GM18517 (cell line): ENCODE measurements at regions not wholly inside any gene's neighbourhood (a gene's known extent, or its start where the extent isn't known, plus 50 kb on each side); places are given as distances from the start of the nearest gene placed in this dataset.

Experiments
- ATAC-seq: cut with Tn5 transposase; IDR thresholded peaks from one replicate; pipeline ENCODE4 v1.9.1; 2021; ENCODE audit warnings: mild to moderate bottlenecking, moderate library complexity; ENCODE audit not compliant: unreplicated experiment

DNA sequence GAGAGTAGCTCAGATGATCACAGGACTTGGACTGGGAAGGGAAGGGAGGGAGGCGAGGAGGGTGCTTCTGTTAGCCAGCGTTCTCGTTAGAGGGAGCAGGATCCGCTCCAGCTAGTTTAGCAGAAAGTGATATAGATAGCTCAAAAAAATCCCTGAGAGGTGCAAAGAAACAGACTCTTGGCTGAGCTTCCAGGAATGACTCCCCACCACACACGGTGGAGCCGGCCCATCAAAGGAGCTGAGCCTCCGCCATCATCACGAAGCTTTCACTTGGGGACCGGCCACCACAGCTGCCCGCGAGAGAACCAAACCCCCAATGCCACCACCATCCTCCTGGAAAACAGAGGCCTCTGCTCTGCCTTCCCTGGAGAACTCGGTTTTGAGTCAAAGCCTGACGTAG lies 124.6 kb upstream of the BCL2L14 start:
- ATAC-seq = no peak

DNA sequence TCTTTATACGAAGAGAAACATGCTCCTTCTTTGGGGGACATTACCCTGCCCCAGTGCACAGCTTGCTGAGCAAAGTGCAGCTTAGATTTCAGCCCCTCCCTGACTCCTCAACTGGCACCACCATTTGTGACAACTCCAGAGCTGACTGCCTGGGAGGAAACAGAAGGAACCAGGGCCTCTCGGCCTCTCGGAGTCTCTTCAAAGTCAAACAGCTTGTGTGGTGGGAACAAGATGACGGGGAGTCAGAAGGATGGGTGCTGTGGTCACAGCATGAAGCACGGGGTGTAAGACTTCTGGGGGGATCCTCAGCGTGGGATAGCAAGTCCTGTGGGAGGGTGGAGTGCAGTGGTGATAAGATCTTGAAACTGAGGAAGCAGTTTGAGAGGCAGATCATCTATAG lies 123.5 kb upstream of the BCL2L14 start:
- no peak for ATAC-seq

DNA sequence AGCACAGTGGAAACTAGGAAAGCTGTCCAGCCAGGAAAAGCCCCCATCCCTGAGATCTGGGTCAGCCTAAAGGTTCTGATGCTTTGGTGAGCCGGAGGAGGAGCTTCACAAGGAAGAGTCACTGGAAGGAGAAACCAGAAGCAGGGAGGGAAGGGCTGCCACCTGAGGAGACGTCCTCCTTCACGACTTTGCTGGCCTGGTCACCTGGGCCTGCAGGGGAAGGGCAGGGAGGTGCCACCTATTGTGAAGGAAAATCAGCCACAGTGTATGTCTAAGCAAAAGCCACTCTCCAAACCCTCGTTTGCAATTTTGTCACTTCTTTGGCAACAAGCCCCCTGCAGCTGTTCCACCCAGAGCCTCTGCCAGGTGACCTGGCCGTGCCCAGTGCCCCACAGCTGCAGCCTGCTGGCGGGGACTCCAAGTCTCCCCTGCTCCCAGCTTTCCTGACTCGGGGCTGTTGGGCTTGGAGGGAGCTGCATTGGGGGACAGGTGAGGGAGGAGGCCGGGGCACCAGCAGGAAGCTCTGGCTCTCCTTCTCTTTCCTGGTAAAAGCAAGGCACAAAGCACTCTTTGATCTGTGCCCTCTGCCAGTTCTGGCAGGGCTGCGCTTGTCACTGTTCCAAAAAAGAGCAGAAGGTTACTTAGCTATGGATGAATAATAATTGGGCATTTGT lies 120.9 kb upstream of the BCL2L14 start:
- ATAC-seq = no peak

DNA sequence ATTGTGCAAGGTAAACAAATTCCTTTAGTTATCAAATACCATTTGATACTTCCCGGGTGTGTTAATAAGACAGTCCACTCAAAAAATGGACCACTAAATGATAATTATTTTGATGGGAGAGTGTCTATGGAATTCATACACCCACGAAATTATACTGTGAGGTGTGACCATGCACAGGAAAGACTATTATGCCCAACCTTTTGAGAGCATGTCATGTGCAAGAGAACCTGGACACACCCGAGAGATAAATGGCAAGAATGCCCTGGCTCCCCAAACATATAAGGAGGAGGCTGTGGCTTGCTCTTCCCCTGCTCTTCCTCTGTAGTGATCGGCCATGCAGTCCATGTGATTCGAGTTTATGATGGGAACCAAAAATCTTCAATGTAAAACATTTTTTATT lies 119.5 kb upstream of the BCL2L14 start:
- ATAC-seq = no peak

DNA sequence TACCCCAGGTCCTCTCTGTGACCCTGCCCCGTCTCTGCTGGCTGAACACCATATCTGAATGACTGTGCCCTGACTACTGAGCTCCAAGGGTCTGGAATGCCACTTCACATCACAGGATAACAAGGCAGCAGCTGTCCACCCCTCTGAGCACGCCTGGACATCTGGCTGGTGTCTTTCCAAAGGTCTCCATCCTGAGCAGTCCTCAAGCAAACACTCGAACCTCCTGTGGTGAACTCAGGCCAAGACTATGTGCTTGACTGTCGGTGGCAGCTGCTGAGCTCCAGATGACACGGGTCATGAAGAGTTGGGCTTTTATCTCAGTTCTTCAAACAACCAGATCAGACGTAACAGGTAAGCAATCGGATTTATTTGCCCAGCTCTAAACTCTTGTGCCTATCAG lies 117.2 kb upstream of the BCL2L14 start:
- ATAC-seq = no peak

DNA sequence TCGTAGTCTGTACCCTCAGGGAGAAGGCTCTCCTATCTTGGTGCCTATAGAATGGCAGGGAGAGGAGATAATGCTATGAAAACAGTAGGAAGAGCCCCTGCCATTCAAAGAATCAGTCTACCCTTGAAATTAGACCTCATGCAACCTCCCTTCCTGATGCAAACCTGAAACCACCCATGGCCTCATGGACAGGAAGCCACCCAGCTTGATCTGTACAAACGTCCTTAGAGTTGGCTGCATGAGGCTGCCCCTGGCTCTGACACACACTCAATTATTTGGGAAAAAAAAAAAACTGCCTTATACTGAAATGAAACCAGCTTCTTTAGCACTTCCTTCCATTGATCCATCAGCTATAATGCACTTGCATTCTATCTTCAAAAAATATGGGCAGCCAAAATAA lies 116.6 kb upstream of the BCL2L14 start:
- no peak for ATAC-seq

DNA sequence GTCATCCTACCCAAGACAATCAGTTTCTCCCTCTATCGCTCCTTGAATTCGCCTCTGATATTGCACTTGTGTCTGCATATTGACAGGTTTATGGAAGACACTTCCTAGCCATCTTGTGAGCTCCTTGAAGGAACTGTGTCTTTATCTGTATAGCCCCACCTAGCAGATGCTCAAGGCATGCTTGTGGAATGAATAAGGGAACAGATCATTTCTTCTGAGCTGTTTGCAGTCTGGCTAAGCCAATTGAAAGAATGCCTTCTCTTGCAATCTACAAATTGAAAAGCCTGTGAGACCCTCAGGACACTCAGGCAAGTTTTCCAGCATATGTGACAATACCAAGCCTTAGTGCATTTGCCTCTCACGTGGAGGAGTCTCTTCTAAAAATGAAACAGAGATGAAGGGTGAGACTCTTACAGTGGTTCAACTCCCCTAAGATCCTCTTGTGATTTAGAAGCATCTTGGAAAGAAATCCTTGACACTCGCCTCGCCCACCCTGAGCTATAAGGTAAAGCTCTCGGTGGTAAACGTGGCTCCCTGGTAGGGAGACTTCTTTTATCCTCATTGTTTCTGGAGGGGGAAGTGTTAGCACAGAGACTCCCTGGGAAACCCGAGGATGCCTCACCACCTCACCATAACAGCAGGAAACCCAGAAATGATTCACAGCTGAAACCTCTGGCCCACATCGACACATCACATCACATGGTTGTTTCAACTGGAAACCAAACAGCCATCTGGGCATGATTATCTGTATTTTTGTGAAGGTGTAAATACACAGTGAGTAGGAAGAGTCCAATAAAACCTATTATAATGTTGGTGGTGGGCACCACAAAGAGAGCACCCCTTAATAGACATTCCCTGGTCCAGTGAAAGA lies 112.3 kb upstream of the BCL2L14 start:
- no peak for ATAC-seq

DNA sequence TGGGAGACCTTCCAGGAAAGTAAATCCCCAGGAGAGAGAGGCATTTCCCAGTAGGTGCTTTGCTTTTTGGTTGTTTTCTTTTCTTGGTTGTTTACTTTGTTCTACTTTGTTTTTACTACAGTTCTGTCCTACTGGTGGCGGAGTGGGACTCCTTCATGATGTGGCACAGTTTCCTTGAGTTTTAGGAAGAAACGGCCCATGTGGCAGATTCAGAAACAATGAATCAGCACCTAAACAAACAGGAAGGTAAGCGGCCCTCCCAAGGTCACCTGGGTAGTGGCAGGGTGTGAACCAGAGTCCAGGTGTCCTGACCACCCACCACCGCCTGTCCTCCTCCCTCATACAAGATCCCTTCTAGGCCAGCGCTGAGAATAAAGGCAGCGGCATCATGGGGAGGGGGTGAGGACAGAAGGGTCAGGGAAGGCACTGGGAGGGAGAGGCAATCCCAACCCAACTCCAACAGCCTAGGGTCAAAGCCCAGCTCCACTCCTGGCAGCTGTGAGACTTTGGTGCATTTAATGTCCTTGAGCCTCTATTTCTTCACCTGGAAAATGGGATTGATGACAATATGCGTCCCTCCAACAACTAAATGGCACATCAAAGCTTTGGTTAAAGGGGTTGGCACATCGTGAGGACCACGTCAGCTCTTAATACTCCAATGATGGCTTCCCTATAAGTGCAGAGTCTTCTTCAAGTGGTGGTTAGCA lies 111.5 kb upstream of the BCL2L14 start:
- no peak for ATAC-seq

DNA sequence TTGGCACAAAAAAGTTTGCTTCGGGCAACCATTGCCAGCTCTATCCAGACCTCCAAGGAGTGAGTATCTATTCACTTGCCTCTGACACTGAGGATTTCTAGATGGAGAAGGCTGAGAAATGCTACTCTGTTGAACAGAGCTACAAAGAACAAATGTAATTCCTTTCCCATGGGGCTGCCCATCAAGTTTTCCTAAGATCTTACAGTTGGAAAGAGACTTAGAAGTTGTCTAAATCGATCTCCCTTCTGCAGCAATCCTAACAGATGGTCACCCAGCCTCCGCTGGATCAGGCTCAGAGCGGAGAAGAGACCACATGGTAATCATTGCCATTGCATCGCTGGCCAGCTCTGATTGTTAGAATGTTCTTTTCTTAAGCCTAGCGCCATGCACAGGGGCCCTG lies 110.1 kb upstream of the BCL2L14 start:
- no peak for ATAC-seq

DNA sequence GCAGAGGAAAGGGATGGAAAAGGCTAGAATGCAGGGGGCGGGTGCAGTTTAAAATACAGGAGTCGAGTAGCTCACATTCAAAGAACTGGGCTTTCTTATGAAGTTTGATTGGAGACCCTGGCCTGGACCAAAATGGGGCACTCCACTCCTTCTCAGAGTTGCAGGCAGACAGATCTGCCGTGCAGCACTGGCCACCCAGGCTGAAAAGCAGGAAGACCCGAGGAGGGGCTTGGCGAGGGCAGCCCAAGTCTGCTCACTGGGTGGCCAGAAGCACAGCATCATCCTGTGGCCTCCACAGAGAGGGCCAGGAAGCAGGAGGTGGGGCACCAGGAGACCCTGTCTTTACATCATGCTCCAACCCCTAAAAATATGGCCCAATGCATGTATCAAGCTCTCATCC lies 109.1 kb upstream of the BCL2L14 start:
- no peak for ATAC-seq

DNA sequence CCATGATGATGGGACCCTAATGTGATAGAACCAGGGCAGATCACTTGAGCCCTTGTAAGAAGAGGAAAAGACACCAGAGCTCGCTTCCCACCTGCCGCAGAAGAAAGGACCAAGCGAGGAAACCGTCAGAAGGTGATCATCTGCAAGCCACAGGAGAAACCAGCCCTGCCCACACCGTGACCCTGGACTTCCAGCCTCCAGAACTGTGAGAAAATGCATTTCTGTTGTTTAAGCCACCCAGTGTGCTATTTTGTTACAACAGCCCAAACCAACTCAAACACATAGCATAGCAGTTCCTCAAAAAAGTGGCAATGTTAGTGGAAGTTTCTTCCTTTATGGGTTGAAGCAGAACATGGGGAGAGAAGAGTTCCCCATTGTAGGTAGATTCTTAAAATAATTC lies 107.9 kb upstream of the BCL2L14 start:
- ATAC-seq = no peak

DNA sequence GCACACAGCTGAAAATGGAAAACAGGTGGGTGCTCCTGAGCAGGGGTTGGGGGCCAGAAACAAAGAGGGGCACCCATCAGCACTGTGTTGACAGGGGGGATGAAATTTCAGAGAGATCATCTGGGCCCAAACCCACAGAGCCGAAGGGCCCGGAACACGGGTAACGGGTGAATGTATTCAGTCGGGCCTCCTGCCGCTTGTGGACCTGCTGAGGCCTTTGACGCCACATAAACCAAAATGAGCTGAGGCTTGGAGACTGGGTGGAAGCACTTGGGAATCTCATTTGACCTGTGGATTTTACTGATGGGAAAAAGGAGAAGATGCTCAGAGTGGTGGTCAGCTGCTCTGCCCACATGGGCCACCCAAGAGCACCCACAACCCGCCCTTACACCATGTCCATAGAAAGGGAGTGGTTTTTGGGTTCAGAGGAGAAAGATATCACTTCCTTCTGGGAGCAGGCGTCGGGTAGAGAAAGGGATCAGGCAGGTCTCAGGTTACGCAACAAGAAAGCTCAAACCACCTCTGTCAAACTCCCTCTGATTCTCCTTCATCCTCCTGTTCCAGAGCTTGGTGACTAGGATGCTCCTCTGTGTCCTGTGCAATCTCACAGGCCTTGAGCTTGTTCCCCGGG lies 106.8 kb upstream of the BCL2L14 start:
- no peak for ATAC-seq

DNA sequence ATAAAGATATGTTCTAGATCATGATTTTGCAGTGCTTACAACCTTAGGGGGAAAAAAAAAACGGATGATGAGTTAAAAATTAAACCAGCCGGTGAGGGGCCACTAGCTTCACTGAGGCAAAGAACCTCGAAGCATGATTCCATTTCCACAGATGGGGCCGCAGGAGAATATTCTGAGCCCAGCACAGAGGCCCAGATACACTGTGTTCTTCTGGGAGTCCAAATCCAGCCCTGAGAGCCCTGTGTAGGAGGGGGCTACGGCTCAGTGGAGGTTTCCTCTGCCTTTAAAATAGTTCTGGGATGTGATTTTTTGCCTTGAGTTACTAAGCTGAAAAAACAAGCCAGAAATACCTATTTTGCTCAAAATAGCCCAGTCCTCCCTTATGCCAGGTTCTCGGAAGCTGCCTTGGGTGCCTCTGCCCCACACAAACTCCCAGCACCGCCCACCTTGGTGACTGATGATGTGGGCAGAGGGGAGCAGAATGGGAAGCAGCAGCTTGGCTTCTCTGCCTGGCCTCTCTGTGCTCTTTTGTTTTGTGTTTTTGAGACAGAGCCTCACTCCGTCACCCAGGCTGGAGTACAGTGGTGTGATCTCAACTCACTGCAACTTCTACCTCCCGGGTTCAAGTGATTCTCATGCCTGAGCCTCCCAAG lies 105.4 kb upstream of the BCL2L14 start:
- ATAC-seq = no peak

DNA sequence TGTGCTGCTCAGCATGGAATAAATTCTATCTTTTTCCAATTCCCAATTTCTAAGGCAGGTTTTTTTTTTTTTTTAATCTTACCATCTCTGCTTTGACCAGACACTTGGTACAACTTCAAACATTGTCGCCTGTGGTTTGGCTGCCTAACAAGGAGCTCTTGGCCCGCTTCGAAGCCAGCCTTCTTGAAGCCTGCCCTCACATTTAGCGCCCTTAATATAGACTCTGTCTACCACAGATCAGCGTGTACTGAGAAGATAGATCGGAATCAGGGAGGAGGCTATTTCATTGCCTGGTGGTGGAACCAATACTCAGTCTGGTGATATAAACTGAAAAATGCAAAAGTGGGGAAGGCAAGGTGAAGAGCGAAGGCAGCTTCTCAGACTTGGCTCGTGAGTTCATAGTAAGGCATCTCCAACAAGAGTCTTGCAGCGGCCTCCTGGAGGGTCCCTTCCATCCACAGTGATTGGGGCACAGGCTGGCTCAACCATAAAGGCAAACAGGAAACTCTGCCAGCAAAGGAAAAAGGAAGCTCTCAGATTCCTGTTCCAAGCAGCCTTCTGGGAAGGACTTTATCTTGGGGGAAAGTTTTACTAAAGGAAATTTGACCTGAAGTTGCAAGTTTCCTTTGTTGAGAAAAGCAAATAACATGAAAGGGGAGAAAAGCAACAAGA lies 103.2 kb upstream of the BCL2L14 start:
- ATAC-seq = no peak

DNA sequence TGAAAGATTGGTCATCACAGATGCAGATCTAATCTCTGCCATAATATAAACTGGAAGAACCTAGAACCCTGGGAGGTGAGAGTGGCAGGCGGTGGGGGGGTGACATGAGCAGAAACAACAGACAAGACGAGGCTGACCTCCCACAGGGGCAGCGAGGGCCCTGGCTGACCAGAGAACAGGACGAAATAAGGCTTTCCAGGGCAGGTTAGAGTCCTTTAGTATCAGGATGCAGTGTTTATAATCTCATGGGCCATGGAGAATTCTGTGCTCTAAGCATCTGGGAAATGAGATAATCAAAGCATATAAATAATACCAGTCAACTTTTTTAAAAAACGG lies 102.7 kb upstream of the BCL2L14 start:
- no peak for ATAC-seq

DNA sequence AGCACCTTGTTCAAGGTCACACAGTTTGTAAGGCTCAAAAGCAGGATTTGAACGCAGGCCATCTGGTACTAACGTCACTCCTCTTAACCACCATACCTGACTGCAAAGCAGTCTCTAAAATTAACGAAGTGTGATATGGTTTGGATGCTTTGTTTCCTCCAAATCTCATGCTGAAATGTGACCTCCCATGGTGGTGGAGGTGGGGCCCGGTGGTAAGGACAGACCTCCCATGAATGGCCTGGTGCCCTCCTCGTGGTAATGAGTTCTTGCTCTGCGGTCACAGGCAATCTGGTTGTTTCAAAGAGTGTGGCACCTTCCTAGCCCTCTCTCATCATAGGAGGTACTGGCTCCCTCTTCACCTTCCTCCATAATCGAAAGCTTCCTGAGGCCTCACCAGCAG lies 102.2 kb upstream of the BCL2L14 start:
- no peak for ATAC-seq

DNA sequence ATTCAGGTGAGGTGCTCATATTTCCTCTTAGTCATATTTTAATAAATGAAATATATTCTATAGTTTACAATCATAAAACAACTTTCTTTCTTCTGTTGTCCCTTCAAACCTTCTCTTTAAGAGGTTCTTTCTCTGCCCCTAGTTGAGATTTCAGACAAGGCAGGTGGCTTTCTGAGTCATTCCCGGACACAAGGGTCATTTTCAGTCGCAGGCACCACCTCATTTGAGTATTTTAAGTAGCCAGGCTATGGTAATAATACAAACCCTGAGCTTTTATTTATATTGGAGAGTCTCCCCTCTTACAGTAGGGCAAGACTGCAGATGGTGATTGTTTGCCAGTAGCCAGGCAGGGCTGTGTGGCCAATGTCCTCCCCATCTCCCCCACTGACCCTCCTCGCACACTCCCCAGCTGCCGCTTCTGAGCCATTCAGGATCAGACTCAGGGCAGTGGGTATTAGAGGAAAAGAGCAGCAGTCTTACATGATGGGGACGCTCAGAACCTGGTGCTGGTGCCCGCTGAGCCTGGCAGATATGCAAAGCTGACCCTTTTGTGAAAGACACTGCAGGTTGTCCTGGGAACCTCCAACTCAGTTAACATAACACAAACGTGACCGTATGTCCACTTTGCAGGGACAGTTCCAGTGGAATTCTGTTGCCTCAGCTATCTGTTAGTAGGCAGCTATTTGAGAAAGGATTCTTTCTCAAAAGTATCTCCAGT lies 101.1 kb upstream of the BCL2L14 start:
- ATAC-seq = no peak

DNA sequence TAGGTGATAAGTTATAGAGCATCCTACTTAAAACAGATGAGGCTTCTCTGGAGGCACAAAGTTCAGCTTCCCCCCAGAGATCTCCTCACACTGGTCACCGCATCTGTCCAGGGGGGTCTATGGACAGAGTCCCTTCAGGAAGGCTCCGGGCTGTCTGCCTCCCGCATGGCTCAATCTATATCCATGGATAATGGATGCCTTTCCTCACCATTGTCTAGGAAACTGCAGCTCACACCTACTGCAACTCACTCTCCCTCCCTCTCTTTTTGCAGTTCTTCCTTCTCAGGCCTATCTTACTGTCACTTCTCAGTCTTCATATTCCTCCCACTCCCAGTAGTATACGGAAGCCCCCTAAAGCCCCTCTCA lies 100.6 kb upstream of the BCL2L14 start:
- ATAC-seq = no peak

DNA sequence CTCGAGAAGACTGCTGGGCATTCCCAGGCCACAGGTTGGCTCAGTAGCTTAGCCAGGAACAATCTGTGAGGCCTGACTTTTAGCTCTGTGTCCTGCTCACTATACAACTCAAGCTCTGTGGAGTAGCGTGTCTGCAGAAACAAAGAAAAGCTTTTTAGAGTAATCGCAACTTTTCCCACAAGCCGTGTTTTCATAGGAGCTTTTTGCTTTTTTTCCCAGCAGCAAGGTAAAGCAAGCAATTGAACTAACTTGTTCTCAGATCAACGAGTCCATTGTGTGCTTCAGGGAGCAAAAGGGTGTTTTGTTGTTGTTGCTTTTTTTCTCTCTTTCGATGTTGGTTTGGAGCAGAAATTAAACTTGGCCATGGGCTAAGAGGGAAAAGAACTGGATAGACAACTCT lies 97.3 kb upstream of the BCL2L14 start:
- no peak for ATAC-seq

DNA sequence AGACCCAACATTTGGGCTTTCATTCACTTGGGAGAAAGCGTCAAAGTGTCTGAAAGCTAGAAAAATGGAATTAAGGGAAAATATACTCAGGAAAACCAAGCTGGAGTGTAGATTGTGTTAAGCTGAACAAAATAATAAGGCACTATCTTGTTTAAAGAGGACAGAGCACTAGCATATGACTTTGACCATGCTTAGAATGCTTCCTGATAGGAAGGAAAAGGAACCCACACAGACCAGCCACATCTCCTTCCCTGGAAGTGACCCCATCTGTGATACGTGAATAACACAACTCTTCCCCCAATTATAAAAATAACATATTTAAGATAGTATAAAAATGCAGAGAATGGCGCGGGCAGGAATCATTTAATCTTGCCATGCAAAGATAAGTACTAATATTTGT lies 94.7 kb upstream of the BCL2L14 start:
- ATAC-seq = no peak
